Renal pelvis (tissue), 1 donor: ENCODE measurements at regions not wholly inside any gene's neighbourhood (a gene's known extent, or its start where the extent isn't known, plus 50 kb on each side); places are given as distances from the start of the nearest gene placed in this dataset.

Experiments used
- DNase-seq: peaks from one replicate; pipeline ENCODE4 v3.0.0-alpha.2; 2013

- DNase-seq: peak; percentile 5
Measured at GRCh38 chr3:107428051-107428858, 51.0 kb downstream of the CCDC54 start.

GRCh38 chr3:107429320-107430181, 52.3 kb downstream of the CCDC54 start:
- peak; percentile 76 for DNase-seq

- DNase-seq: peak; percentile 3
Measured at GRCh38 chr3:107430214-107430995, 53.2 kb downstream of the CCDC54 start.

- DNase-seq: no peak
Measured at GRCh38 chr3:107430996-107431245, 53.7 kb downstream of the CCDC54 start.

- peak; percentile 70 for DNase-seq
Measured at GRCh38 chr3:107431246-107432012, 54.2 kb downstream of the CCDC54 start.

- peak; percentile 40 for DNase-seq
Measured at GRCh38 chr3:107432013-107432515, 54.8 kb downstream of the CCDC54 start.

GRCh38 chr3:107432646-107433045, 55.4 kb downstream of the CCDC54 start:
- peak; percentile 5 for DNase-seq

GRCh38 chr3:107436029-107436428, 58.8 kb downstream of the CCDC54 start:
- no peak for DNase-seq

GRCh38 chr3:107438671-107439070, 61.4 kb downstream of the CCDC54 start:
- DNase-seq: no peak

- DNase-seq: no peak
Measured at GRCh38 chr3:107441617-107442016, 64.4 kb downstream of the CCDC54 start.

GRCh38 chr3:107443461-107443860, 66.2 kb downstream of the CCDC54 start:
- no peak for DNase-seq

GRCh38 chr3:107446706-107447105, 69.5 kb downstream of the CCDC54 start:
- DNase-seq: no peak

GRCh38 chr3:107450254-107450893, 72.4 kb upstream of the BBX start:
- no peak for DNase-seq

GRCh38 chr3:107452436-107452835, 70.3 kb upstream of the BBX start:
- no peak for DNase-seq

- no peak for DNase-seq
Measured at GRCh38 chr3:107453504-107453903, 69.3 kb upstream of the BBX start.

GRCh38 chr3:107455621-107456020, 67.1 kb upstream of the BBX start:
- no peak for DNase-seq

- no peak for DNase-seq
Measured at GRCh38 chr3:107456501-107456900, 66.3 kb upstream of the BBX start.

GRCh38 chr3:107458871-107459270, 63.9 kb upstream of the BBX start:
- no peak for DNase-seq

- DNase-seq: no peak
Measured at GRCh38 chr3:107461721-107462120, 61.0 kb upstream of the BBX start.

- no peak for DNase-seq
Measured at GRCh38 chr3:107464037-107464436, 58.7 kb upstream of the BBX start.

- no peak for DNase-seq
Measured at GRCh38 chr3:107465064-107465631, 57.6 kb upstream of the BBX start.
